ENCODE measurements at regions not wholly inside any gene's neighbourhood (a gene's known extent, or its start where the extent isn't known, plus 50 kb on each side); places are given as distances from the start of the nearest gene placed in this dataset.

GRCh38 chr1:61000327-61000726 lies 82.0 kb upstream of the NFIA start:
- no peaks in the 10 kb centered on the region; the same call in 1 of the 2 replicates for H3K27me3 Mint-ChIP-seq (ENCODE audit: low read depth)
- H3K4me3 Mint-ChIP-seq, result no peak overlapping the region

GRCh38 chr1:60998786-60999185 lies 83.6 kb upstream of the NFIA start:
- ChIA-PET POLR2A (no interaction called here), CTCF (interaction anchor here (0.8 kb wide), 1 partner anchor 49 kb away, joined by 3 read pairs; no protein-coding TSS in a partner anchor)
- H3K27ac Mint-ChIP-seq, result no peak overlapping the region
- no peak for ATAC-seq
- peaks cover 15% of the 10 kb centered on the region for H3K4me1 Mint-ChIP-seq
- no peak for DNase-seq (ENCODE audit: low spot score)
- no peaks in the 10 kb centered on the region for H3K36me3 Mint-ChIP-seq
- H3K27me3 Mint-ChIP-seq (ENCODE audit: low read depth), result no peaks in the 10 kb centered on the region; the same call in 1 of the 2 replicates
- TF ChIP-seq, protein P1, sequence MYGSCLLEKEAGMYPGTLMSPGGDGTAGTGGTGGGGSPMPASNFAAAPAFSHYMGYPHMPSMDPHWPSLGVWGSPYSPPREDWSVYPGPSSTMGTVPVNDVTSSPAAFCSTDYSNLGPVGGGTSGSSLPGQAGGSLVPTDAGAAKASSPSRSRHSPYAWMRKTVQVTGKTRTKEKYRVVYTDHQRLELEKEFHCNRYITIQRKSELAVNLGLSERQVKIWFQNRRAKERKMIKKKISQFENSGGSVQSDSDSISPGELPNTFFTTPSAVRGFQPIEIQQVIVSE (CRISPR knock-in tag; IDR thresholded peaks at IDR 0.05; ENCODE audit: borderline replicate concordance), result no peak
- TF ChIP-seq, protein P2, sequence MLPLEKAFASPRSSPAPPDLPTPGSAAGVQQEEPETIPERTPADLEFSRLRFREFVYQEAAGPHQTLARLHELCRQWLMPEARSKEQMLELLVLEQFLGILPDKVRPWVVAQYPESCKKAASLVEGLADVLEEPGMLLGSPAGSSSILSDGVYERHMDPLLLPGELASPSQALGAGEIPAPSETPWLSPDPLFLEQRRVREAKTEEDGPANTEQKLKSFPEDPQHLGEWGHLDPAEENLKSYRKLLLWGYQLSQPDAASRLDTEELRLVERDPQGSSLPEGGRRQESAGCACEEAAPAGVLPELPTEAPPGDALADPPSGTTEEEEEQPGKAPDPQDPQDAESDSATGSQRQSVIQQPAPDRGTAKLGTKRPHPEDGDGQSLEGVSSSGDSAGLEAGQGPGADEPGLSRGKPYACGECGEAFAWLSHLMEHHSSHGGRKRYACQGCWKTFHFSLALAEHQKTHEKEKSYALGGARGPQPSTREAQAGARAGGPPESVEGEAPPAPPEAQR (CRISPR knock-in tag; IDR thresholded peaks at IDR 0.05), result no peak
- TF ChIP-seq ZNF425 (CRISPR knock-in tag; conservative IDR thresholded peaks at IDR 0.05), result no peak
- TF ChIP-seq ZNF423 (CRISPR knock-in tag; IDR thresholded peaks at IDR 0.05), result no peak
- TF ChIP-seq ZNF138 (CRISPR knock-in tag; conservative IDR thresholded peaks at IDR 0.05), result no peak
- TF ChIP-seq ATF6 (CRISPR knock-in tag; IDR thresholded peaks at IDR 0.05), result no peak
- TF ChIP-seq, protein P3, sequence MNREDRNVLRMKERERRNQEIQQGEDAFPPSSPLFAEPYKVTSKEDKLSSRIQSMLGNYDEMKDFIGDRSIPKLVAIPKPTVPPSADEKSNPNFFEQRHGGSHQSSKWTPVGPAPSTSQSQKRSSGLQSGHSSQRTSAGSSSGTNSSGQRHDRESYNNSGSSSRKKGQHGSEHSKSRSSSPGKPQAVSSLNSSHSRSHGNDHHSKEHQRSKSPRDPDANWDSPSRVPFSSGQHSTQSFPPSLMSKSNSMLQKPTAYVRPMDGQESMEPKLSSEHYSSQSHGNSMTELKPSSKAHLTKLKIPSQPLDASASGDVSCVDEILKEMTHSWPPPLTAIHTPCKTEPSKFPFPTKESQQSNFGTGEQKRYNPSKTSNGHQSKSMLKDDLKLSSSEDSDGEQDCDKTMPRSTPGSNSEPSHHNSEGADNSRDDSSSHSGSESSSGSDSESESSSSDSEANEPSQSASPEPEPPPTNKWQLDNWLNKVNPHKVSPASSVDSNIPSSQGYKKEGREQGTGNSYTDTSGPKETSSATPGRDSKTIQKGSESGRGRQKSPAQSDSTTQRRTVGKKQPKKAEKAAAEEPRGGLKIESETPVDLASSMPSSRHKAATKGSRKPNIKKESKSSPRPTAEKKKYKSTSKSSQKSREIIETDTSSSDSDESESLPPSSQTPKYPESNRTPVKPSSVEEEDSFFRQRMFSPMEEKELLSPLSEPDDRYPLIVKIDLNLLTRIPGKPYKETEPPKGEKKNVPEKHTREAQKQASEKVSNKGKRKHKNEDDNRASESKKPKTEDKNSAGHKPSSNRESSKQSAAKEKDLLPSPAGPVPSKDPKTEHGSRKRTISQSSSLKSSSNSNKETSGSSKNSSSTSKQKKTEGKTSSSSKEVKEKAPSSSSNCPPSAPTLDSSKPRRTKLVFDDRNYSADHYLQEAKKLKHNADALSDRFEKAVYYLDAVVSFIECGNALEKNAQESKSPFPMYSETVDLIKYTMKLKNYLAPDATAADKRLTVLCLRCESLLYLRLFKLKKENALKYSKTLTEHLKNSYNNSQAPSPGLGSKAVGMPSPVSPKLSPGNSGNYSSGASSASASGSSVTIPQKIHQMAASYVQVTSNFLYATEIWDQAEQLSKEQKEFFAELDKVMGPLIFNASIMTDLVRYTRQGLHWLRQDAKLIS (CRISPR knock-in tag; IDR thresholded peaks at IDR 0.05; ENCODE audit: borderline replicate concordance), result no peak
- H3K9me3 Mint-ChIP-seq, result no peaks in the 10 kb centered on the region
- H3K4me3 Mint-ChIP-seq, result no peak overlapping the region

More at GRCh38 chr1:61000327-61000726, 82.0 kb upstream of the NFIA start:
- H3K36me3 Mint-ChIP-seq, result no peaks in the 10 kb centered on the region
- no peak overlapping the region for H3K27ac Mint-ChIP-seq
- no peaks in the 10 kb centered on the region for H3K9me3 Mint-ChIP-seq
- no peak for TF ChIP-seq RELA (CRISPR knock-in tag; IDR thresholded peaks at IDR 0.05; ENCODE audit: borderline replicate concordance)
- TF ChIP-seq, protein P3 (CRISPR knock-in tag; IDR thresholded peaks at IDR 0.05; ENCODE audit: borderline replicate concordance), result no peak
- no peak for TF ChIP-seq E2F5 (CRISPR knock-in tag; IDR thresholded peaks at IDR 0.05)
- TF ChIP-seq TEAD4 (CRISPR knock-in tag; IDR thresholded peaks at IDR 0.05), result no peak
- TF ChIP-seq PRRX2 (CRISPR knock-in tag; IDR thresholded peaks at IDR 0.05), result no peak
- TF ChIP-seq USF1 (CRISPR knock-in tag; IDR thresholded peaks at IDR 0.05), result no peak
- TF ChIP-seq NFE2L1 (CRISPR knock-in tag; IDR thresholded peaks at IDR 0.05), result no peak
- no peak for TF ChIP-seq ZBTB21 (CRISPR knock-in tag; IDR thresholded peaks at IDR 0.05; ENCODE audit: borderline replicate concordance)
- no peak for TF ChIP-seq OVOL2 (CRISPR knock-in tag; IDR thresholded peaks at IDR 0.05; ENCODE audit: borderline replicate concordance)
- no peak for TF ChIP-seq ATF1 (CRISPR knock-in tag; IDR thresholded peaks at IDR 0.05)
- TF ChIP-seq GABPB1 (CRISPR knock-in tag; IDR thresholded peaks at IDR 0.05), result no peak
- ChIA-PET CTCF (no interaction called here), POLR2A (no interaction called here)
- ATAC-seq (no peak), DNase-seq (ENCODE audit: low spot score) (no peak)
- peaks cover 21% of the 10 kb centered on the region for H3K4me1 Mint-ChIP-seq
